SJSA1 (cell line): ENCODE measurements at regions not wholly inside any gene's neighbourhood (a gene's known extent, or its start where the extent isn't known, plus 50 kb on each side); places are given as distances from the start of the nearest gene placed in this dataset.

Experiments
- DNase-seq, 2 experiments: peaks; one replicate each; pipeline ENCODE4 v3.0.0-alpha.2; 2015 to 2020; ENCODE audit warnings: low spot score in 2 of 2, low read depth in 1 of 2
- H3K27ac ChIP-seq: fragments of 250-450 bp; sonication (Bioruptor Pico); 2 replicates; pipeline ENCODE4 v1.5.1; 2020; ENCODE audit warnings: mild to moderate bottlenecking, moderate library complexity
- H3K27me3 ChIP-seq: fragments of 250-450 bp; sonication (Bioruptor Pico); replicated peaks from 2 replicates; pipeline ENCODE4 v1.5.1; 2020; ENCODE audit warnings: mild to moderate bottlenecking, moderate library complexity
- H3K36me3 ChIP-seq: fragments of 250-450 bp; sonication (Bioruptor Pico); 2 replicates; pipeline ENCODE4 v1.5.1; 2020; ENCODE audit warnings: mild to moderate bottlenecking
- H3K4me1 ChIP-seq: fragments of 250-450 bp; sonication (Bioruptor Pico); replicated peaks from 2 replicates; pipeline ENCODE4 v1.6.1; 2021; ENCODE audit warnings: mild to moderate bottlenecking
- H3K4me3 ChIP-seq: fragments of 250-450 bp; sonication (Bioruptor Pico); 2 replicates; pipeline ENCODE4 v1.5.1; 2020; ENCODE audit warnings: mild to moderate bottlenecking
- H3K9me3 ChIP-seq: fragments of 250-450 bp; sonication (Bioruptor Pico); replicated peaks from 2 replicates; pipeline ENCODE4 v1.5.1; 2020; ENCODE audit warnings: mild to moderate bottlenecking

DNA sequence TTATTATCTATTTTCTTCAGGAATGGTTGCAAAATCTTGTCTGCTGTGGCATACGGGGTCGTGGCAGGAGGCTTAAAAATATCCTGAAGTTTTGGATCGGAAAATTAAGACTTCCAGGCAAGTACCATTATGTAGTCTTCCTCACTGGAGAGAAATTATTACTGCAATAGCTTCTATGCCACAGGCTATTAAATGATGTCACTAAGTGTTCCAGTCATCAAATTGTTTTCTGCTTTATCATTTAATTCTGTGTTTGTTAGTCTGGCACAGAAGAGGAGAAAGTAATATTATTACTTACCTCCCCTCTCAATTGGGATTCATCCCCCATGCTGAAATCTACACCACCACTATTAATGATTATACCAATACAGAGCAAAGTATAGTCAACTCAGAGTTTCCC lies 378.2 kb upstream of the ALCAM start:
- no peaks in the 10 kb centered on the region for H3K4me1 ChIP-seq

DNA sequence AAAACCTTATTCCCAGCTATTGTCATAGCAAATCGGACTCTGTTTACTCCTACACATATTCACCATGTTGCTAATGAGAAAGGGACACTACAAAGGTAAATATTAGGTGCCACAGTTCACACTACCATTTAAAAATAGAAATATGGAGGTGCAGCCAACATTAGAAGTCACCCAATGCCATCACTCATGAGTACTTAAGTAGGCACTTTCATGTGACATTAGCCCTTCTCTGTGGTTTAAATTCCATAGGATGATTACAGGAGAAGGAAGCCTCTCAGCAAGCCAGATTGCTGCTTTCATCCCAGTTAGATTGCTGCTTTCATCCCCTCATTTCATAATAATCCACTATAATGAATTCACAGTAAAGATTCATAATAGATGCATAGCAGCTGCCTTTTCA lies 376.8 kb upstream of the ALCAM start:
- H3K27me3 ChIP-seq = no peaks in the 10 kb centered on the region
- no peaks in the 10 kb centered on the region for H3K36me3 ChIP-seq
- no peak overlapping the region for H3K27ac ChIP-seq
- H3K9me3 ChIP-seq = no peaks in the 10 kb centered on the region
- H3K4me1 ChIP-seq = no peaks in the 10 kb centered on the region
- DNase-seq = no peak
- no peak overlapping the region for H3K4me3 ChIP-seq

More for the DNA sequence above, 378.2 kb upstream of the ALCAM start:
- no peak overlapping the region for H3K27ac ChIP-seq
- H3K27me3 ChIP-seq = no peaks in the 10 kb centered on the region
- no peak overlapping the region for H3K4me3 ChIP-seq
- DNase-seq = no peak
- H3K9me3 ChIP-seq = no peaks in the 10 kb centered on the region
- no peaks in the 10 kb centered on the region for H3K36me3 ChIP-seq

DNA sequence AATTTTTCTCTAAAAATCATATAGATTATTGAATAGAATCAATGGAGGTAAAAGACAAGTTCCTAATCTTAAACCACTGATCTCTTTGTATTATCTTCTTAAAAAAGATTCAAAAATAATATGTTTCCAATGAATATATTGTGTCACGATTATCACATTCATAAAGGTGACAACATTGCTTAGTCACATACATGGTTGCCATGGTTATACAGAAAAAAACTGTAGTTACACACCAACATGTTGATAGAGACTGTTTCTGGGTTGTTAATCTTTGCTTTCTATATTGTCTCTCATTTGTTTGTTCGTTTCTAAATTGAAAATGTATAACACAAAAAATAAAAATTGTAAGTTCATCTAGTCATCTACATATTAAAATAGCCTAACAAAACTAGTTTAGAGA lies 376.0 kb upstream of the ALCAM start:
- H3K4me3 ChIP-seq = no peak overlapping the region
- H3K27ac ChIP-seq = no peak overlapping the region
- no peaks in the 10 kb centered on the region for H3K9me3 ChIP-seq
- no peaks in the 10 kb centered on the region for H3K4me1 ChIP-seq
- no peaks in the 10 kb centered on the region for H3K27me3 ChIP-seq
- DNase-seq = no peak
- H3K36me3 ChIP-seq = no peaks in the 10 kb centered on the region

DNA sequence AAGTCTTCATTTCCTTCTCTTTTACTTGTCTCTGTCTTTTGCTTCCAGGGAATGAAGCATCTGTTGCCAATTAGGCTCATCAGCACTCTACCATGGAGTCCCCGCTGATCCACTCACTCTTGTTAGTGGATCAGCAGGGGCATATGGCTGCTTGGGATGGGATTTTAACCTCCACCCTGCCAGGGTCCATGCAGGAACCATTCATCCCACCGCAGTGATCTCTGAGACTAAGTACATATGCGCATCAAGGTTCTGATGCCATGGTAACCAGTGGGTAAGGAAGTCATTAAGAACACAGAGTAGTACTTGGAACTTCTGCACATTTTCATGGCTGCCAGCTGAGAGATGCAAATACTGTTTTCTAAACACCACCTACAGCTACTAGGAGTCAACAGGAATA lies 374.0 kb upstream of the ALCAM start:
- DNase-seq = no peak
- Histone ChIP-seq H3K27ac (no peak overlapping the region), H3K9me3 (no peaks in the 10 kb centered on the region), H3K27me3 (no peaks in the 10 kb centered on the region), H3K4me1 (no peaks in the 10 kb centered on the region), H3K4me3 (no peak overlapping the region), H3K36me3 (no peaks in the 10 kb centered on the region)

DNA sequence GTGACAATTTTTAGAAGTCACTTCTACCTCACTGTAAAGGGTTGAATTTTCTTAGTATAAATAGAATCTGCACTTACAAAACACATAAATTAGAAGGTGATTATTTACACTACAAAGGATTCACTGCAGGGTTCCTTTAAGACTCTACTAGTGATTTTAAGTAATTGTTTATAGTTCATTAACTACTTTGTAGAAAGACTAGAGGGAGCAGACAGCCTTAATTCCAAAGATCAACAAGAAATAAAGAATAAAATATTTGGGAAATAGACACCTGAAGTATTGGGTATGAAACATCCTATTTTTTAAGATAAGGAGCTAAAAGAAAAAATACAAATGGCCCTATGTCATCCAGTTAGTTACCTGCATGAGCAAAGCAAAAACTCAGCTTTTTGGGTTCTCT lies 360.5 kb upstream of the ALCAM start:
- Histone ChIP-seq H3K36me3 (no peaks in the 10 kb centered on the region), H3K9me3 (no peaks in the 10 kb centered on the region), H3K27me3 (no peaks in the 10 kb centered on the region), H3K4me1 (no peaks in the 10 kb centered on the region), H3K4me3 (no peak overlapping the region), H3K27ac (no peak overlapping the region)
- DNase-seq = no peak

DNA sequence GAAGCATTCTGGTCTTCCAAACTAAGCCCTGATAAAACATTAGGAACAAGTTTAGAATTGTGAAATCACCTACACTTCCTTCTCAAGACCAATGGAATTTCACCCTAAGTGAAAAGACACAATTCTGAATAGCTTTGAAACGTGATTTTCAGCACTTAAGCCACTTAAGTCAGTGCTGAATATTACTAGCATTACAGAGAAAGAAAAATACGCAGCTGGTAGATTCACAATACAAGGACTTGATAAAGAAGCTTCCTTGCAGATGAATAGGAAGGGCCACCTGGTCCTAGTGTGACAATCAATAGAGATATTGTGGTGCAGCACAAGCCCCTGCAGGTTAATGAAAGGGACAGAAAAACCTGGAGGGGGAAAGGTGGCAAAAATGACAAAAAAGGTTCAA lies 353.1 kb upstream of the ALCAM start:
- H3K27me3 ChIP-seq = no peaks in the 10 kb centered on the region
- no peaks in the 10 kb centered on the region for H3K4me1 ChIP-seq
- H3K4me3 ChIP-seq = no peak overlapping the region
- H3K36me3 ChIP-seq = no peaks in the 10 kb centered on the region
- H3K9me3 ChIP-seq = no peaks in the 10 kb centered on the region
- H3K27ac ChIP-seq = no peak overlapping the region
- DNase-seq = no peak

DNA sequence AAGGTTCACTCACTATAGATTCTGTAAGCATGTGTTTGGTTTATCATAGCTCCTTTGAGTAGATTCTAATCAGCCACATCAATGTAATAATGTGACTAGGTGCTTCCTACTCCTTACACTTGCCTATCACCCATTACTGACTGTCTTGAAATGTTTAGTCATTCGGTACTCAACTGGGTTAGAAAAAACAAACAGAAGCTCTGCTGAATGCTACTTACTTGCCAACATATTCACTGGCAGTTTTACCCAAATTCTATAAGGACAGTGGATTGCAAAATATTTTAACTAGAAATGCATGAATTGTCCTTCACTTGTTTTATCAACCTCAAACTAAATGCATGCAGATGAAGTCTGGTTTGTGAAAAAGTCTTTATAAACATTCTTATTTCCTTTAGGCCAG lies 352.1 kb upstream of the ALCAM start:
- no peak overlapping the region for H3K4me3 ChIP-seq
- no peaks in the 10 kb centered on the region for H3K27me3 ChIP-seq
- peak in 1 of 2 experiments; percentile 15 for DNase-seq

DNA sequence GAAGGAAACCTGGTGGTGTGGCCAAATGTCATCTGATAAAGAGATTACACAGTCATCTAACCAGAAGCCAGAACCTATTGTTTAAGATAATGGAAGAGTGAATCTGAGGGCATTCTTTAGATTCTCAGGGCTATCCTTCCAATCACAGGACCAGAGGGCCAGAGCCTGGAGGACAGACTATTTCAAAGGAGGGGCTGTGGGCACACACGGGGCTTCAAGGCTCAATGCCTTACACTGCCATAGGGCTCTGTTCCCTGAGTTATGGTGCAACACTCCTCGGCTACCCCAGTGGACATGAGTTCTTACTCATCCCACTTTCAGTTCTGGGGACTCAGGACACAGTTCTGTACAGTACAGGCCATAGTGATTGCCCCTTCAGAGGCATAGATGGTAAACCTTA lies 343.9 kb upstream of the ALCAM start:
- H3K27me3 ChIP-seq = no peaks in the 10 kb centered on the region
- H3K9me3 ChIP-seq = no peaks in the 10 kb centered on the region
- no peaks in the 10 kb centered on the region for H3K4me1 ChIP-seq
- DNase-seq = no peak
- no peaks in the 10 kb centered on the region for H3K36me3 ChIP-seq
- no peak overlapping the region for H3K27ac ChIP-seq
- no peak overlapping the region for H3K4me3 ChIP-seq

More for the DNA sequence above, 352.1 kb upstream of the ALCAM start:
- H3K4me1 ChIP-seq = no peaks in the 10 kb centered on the region
- no peaks in the 10 kb centered on the region for H3K9me3 ChIP-seq
- H3K36me3 ChIP-seq = no peaks in the 10 kb centered on the region
- H3K27ac ChIP-seq = no peak overlapping the region

DNA sequence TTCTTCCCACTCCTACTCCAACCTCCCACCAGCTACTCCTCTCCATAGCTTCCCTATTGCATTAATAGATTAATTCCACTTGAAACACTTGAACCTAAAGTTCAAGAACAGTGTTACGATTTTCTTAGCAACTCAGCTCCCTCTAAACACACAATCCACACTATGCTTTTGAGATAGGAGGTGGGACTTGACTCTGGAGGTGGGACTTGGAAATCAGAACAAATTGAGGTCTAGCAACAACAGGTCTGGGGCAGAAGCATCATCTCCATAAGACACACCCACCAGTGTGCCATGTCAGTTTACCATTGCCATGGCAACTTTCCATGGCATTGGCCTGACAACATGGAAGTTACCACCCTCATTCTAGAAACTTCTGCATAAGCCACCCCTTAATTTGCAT lies 336.5 kb upstream of the ALCAM start:
- H3K4me3 ChIP-seq = no peak overlapping the region
- DNase-seq = no peak
- no peaks in the 10 kb centered on the region for H3K27me3 ChIP-seq
- no peaks in the 10 kb centered on the region for H3K4me1 ChIP-seq
- no peaks in the 10 kb centered on the region for H3K36me3 ChIP-seq
- no peaks in the 10 kb centered on the region for H3K9me3 ChIP-seq
- H3K27ac ChIP-seq = no peak overlapping the region

DNA sequence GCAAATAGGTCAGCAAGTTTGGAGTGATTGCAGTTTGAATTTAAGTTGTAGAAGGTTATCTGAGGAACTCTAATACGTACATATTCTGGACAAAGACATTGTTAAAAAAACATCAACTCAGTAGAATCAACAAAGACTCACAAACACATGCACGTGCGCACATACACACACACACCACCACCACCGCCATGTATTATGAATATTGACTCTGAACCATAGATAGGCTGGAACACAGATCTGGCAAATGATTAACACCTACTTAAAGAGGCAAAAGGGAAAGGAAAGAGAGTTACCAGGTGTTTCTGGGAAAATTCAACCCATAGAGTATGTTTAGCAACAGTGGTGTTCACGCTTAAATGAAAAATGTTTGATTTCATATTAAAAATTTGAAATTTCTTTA lies 334.2 kb upstream of the ALCAM start:
- no peaks in the 10 kb centered on the region for H3K4me1 ChIP-seq
- no peaks in the 10 kb centered on the region for H3K9me3 ChIP-seq
- no peak for DNase-seq
- no peak overlapping the region for H3K4me3 ChIP-seq
- no peaks in the 10 kb centered on the region for H3K36me3 ChIP-seq
- no peaks in the 10 kb centered on the region for H3K27me3 ChIP-seq
- H3K27ac ChIP-seq = no peak overlapping the region

DNA sequence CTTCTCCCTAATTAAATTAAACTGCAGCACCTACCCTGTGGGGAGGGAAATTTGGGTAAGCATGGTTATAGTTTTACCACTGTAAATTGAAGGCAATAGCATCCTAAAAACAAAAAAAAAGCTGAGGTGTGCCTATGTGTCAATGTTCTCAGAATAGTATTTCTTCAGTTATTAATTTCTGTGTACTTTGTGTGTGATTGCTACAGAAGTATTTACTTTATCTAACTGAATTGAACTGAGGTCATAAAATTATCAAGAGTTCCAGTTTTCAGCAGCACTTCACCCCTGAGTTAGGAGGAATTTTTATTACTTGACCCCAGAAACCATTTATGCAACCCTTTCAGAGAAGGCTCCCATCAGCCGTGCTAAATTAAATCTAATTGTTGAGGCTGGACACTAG lies 333.6 kb upstream of the ALCAM start:
- Histone ChIP-seq H3K36me3 (no peaks in the 10 kb centered on the region), H3K4me1 (no peaks in the 10 kb centered on the region), H3K27me3 (no peaks in the 10 kb centered on the region), H3K4me3 (no peak overlapping the region), H3K9me3 (no peaks in the 10 kb centered on the region), H3K27ac (no peak overlapping the region)
- DNase-seq = no peak

DNA sequence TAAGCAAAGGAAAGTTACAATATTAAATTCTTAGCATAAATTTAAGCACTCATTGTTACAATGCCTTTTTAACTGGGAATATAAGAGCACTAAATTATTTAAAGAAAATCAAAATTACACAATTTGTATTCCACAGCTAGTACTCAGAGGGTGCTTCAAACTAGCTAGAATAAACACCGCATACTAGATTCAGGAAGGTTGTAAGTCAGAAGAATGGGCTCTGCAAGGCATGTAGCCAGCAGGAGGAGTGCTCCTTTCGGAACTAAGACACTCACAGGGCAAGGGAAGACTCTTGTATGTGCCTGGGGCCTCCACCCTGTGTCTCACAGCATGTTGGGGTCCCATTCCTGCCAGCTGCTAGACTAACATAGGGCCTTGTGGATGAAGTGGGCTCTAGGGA lies 327.7 kb upstream of the ALCAM start:
- H3K9me3 ChIP-seq = no peaks in the 10 kb centered on the region
- no peak overlapping the region for H3K27ac ChIP-seq
- no peak overlapping the region for H3K4me3 ChIP-seq
- no peaks in the 10 kb centered on the region for H3K36me3 ChIP-seq
- no peak for DNase-seq
- H3K4me1 ChIP-seq = no peaks in the 10 kb centered on the region
- H3K27me3 ChIP-seq = no peaks in the 10 kb centered on the region

DNA sequence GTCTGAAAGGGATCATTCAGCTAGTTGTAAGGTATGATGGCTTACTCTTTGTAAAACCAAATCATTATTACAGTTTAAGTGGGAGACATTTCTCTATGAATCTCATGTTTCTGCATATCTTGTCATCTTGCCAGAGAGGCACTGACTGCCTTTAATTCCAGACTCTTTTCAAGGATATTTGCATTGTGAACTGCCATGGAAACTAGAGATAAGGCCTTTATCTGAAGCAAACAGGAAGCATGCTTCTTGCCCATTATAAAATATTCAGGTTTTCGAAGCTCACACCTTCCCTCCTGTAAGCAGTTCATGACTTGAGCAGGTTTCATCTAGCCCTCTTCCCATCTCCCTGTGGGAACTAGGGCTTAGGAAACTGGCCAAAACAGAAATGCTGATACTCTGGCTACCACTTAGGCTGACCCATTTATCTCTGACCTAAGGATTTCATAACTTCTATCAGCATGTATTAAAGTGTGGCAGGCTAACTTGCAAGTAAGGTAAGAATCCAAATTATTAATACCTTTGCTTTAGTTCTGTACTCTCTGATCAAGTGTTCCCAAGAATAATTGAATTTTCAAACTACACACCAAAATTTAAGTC lies 326.6 kb upstream of the ALCAM start:
- H3K4me3 ChIP-seq = no peak overlapping the region
- no peaks in the 10 kb centered on the region for H3K27me3 ChIP-seq
- H3K27ac ChIP-seq = no peak overlapping the region
- no peaks in the 10 kb centered on the region for H3K36me3 ChIP-seq
- DNase-seq = no peak
- no peaks in the 10 kb centered on the region for H3K9me3 ChIP-seq
- H3K4me1 ChIP-seq = no peaks in the 10 kb centered on the region

DNA sequence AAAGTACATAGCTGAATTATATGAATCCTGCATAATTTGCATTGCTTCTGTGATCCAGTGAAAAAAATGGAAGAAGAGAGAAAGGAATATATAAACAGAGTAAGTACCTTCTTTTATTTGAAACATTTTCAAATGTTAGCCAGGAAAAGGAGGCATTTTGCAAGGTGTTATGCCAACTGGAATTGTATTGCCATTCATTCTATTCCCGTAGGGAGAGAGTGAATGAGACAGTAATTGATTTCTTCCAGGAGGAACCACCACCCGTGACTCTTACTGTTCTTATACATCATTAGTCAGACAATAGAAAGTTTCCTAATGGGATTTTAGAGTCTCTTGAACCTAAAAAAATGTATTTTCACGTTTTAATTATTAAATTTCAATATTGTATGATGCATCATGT lies 324.1 kb upstream of the ALCAM start:
- H3K27me3 ChIP-seq = no peaks in the 10 kb centered on the region

DNA sequence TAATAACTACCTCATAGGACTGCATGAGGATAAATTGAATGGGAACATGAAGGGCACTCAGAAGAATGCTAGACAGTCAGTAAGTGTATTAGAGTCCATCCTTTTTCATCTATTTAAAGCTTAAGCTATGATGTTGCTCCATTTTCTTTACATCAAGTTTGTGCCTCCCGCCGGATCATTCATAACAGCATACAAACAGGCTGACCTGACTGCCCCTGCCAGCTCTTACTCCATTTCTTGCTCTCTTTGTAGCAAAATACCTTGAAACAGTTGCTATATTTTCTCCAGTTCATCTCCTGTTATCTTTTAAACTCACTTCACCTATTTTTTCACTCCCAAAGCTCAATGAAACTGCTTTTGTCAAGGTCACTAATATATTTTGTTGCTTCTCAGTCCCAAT lies 315.6 kb upstream of the ALCAM start:
- no peak for DNase-seq
- no peaks in the 10 kb centered on the region for H3K36me3 ChIP-seq
- H3K27me3 ChIP-seq = no peaks in the 10 kb centered on the region
- no peak overlapping the region for H3K4me3 ChIP-seq
- no peak overlapping the region for H3K27ac ChIP-seq
- H3K4me1 ChIP-seq = no peaks in the 10 kb centered on the region
- no peaks in the 10 kb centered on the region for H3K9me3 ChIP-seq

More for the DNA sequence above, 324.1 kb upstream of the ALCAM start:
- Histone ChIP-seq H3K9me3 (no peaks in the 10 kb centered on the region), H3K36me3 (no peaks in the 10 kb centered on the region), H3K4me1 (no peaks in the 10 kb centered on the region), H3K4me3 (no peak overlapping the region), H3K27ac (no peak overlapping the region)
- DNase-seq = no peak
